KMS-11 (cell line): ENCODE measurements at regions not wholly inside any gene's neighbourhood (a gene's known extent, or its start where the extent isn't known, plus 50 kb on each side); places are given as distances from the start of the nearest gene placed in this dataset.

Experiments
- H2AFZ ChIP-seq: fragments of 200-600 bp; sonication (generic); 2 replicates; pipeline ENCODE4 v1.6.1; 2016; ENCODE audit warnings: antibody characterized with exemption, mixed run types, low read depth
- H3K27ac ChIP-seq: fragments of 200-600 bp; sonication (generic); 2 replicates; pipeline ENCODE4 v1.6.1; 2016; ENCODE audit warnings: mild to moderate bottlenecking, mixed run types
- H3K27me3 ChIP-seq: fragments of 200-600 bp; sonication (generic); 2 replicates; pipeline ENCODE4 v1.6.1; 2017; ENCODE audit warnings: mild to moderate bottlenecking, low read depth, mixed run types, moderate library complexity; ENCODE audit not compliant: insufficient read depth
- H3K36me3 ChIP-seq: fragments of 200-600 bp; sonication (generic); 2 replicates; pipeline ENCODE4 v1.6.1; 2017; ENCODE audit warnings: mild to moderate bottlenecking, mixed run types; ENCODE audit not compliant: insufficient read depth
- H3K4me1 ChIP-seq: fragments of 200-600 bp; sonication (generic); 2 replicates; pipeline ENCODE4 v1.6.1; 2016; ENCODE audit warnings: mild to moderate bottlenecking, low read depth, mixed run types; ENCODE audit not compliant: poor library complexity, severe bottlenecking
- H3K4me2 ChIP-seq: fragments of 200-600 bp; sonication (generic); 2 replicates; pipeline ENCODE4 v1.7.0; 2016; ENCODE audit warnings: mild to moderate bottlenecking, mixed run types
- H3K4me3 ChIP-seq: fragments of 200-600 bp; sonication (generic); IDR thresholded peaks from 2 replicates; pipeline ENCODE4 v1.6.1; 2017; ENCODE audit warnings: low read depth, low read length, mixed read lengths; ENCODE audit not compliant: insufficient read depth
- H3K79me2 ChIP-seq: fragments of 200-600 bp; sonication (generic); 2 replicates; pipeline ENCODE4 v1.6.1; 2016; ENCODE audit warnings: low read depth, mixed run types; ENCODE audit not compliant: insufficient read depth
- H3K9ac ChIP-seq: fragments of 200-600 bp; sonication (generic); 2 replicates; pipeline ENCODE4 v1.6.1; 2016; ENCODE audit warnings: mild to moderate bottlenecking, mixed run types
- H4K20me1 ChIP-seq: fragments of 200-600 bp; sonication (generic); 2 replicates; pipeline ENCODE4 v1.6.1; 2016; ENCODE audit warnings: mild to moderate bottlenecking, mixed run types; ENCODE audit not compliant: insufficient read depth
- CTCF ChIP-seq: fragments of 200-600 bp; sonication (generic); conservative IDR thresholded peaks from 2 replicates; pipeline ENCODE4 v1.6.1; 2017; ENCODE audit warnings: low read depth, mild to moderate bottlenecking, antibody characterized with exemption, low read length, moderate library complexity, mixed read lengths

- TF ChIP-seq CTCF: no peak
- H3K9ac ChIP-seq: no peak overlapping the region
- no peaks in the 10 kb centered on the region for H3K36me3 ChIP-seq
- H3K4me2 ChIP-seq: no peak overlapping the region
- H3K4me3 ChIP-seq: no peak overlapping the region
- H3K27me3 ChIP-seq: no peaks in the 10 kb centered on the region
- H2AFZ ChIP-seq: no peak overlapping the region
- no peaks in the 10 kb centered on the region for H3K79me2 ChIP-seq
- no peak overlapping the region for H3K27ac ChIP-seq
- H4K20me1 ChIP-seq: no peaks in the 10 kb centered on the region
- H3K4me1 ChIP-seq: no peaks in the 10 kb centered on the region
These were observed 360.7 kb downstream of the NSUN3 start for GRCh38 chr3:94423578-94423977.

- H3K36me3 ChIP-seq: no peaks in the 10 kb centered on the region
- H3K27ac ChIP-seq: no peak overlapping the region
- H3K79me2 ChIP-seq: no peaks in the 10 kb centered on the region
- no peak overlapping the region for H3K4me2 ChIP-seq
- no peak overlapping the region for H2AFZ ChIP-seq
- H4K20me1 ChIP-seq: no peaks in the 10 kb centered on the region
- H3K9ac ChIP-seq: no peak overlapping the region
- H3K4me3 ChIP-seq: no peak overlapping the region
- no peak for TF ChIP-seq CTCF
- no peaks in the 10 kb centered on the region for H3K4me1 ChIP-seq
- no peaks in the 10 kb centered on the region for H3K27me3 ChIP-seq
These were observed 366.7 kb downstream of the NSUN3 start for GRCh38 chr3:94429517-94429916.

- Histone ChIP-seq H3K9ac (no peak overlapping the region), H4K20me1 (no peaks in the 10 kb centered on the region), H3K36me3 (no peaks in the 10 kb centered on the region), H3K79me2 (no peaks in the 10 kb centered on the region), H3K27me3 (no peaks in the 10 kb centered on the region), H3K4me1 (no peaks in the 10 kb centered on the region), H2AFZ (no peak overlapping the region), H3K4me2 (no peak overlapping the region), H3K27ac (no peak overlapping the region), H3K4me3 (no peak overlapping the region)
- no peak for TF ChIP-seq CTCF
These were observed 369.2 kb downstream of the NSUN3 start for GRCh38 chr3:94431876-94432570.

GRCh38 chr3:94433811-94434210 is 370.9 kb downstream of the NSUN3 start:
- no peak overlapping the region for H3K4me2 ChIP-seq
- H3K27ac ChIP-seq: no peak overlapping the region
- H3K36me3 ChIP-seq: no peaks in the 10 kb centered on the region
- no peaks in the 10 kb centered on the region for H3K27me3 ChIP-seq
- no peaks in the 10 kb centered on the region for H4K20me1 ChIP-seq
- H3K4me1 ChIP-seq: no peaks in the 10 kb centered on the region
- H3K9ac ChIP-seq: no peak overlapping the region
- no peaks in the 10 kb centered on the region for H3K79me2 ChIP-seq
- H3K4me3 ChIP-seq: no peak overlapping the region
- no peak for TF ChIP-seq CTCF
- H2AFZ ChIP-seq: no peak overlapping the region
